ENCODE measurements at regions not wholly inside any gene's neighbourhood (a gene's known extent, or its start where the extent isn't known, plus 50 kb on each side); places are given as distances from the start of the nearest gene placed in this dataset.

- TF ChIP-seq CTCF (conservative IDR thresholded peaks at IDR 0.05; ENCODE audit: low read depth, low read length), result no peak
- TF ChIP-seq EZH2 (IDR thresholded peaks at IDR 0.05; ENCODE audit: borderline replicate concordance, low read depth, low read length, poor library complexity, severe bottlenecking), result no peak
These were observed 588.0 kb downstream of the PRELID2 start for GRCh38 chr5:145246961-145247744.

Measured in A673 (cell line).